ENCODE measurements at regions not wholly inside any gene's neighbourhood (a gene's known extent, or its start where the extent isn't known, plus 50 kb on each side); places are given as distances from the start of the nearest gene placed in this dataset.
"Not testable (repeated sequence)": the region's sequence is repeated elsewhere in the genome, so short reads cannot be mapped to it uniquely, and the experiment has no call there.

DNA sequence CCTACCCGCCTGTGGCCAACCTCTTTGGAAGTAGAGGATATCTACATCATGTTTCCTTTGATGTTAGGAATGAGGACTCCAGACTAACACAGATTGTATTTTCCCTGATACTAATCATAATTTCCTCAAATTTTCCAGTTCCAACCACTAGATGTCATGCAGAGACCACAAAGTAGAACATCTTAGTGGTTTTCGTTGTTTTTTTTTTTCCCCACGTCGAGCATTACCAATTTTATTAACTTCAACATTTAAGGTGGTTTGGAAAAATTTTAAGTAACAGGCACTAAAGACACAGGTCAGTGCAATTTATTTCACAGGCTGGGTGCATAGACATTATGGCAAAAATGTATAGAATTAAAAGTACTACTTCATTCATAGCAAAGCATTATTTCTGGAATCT is 280.1 kb downstream of the ANKRD30B start:
- H3K4me1 ChIP-seq (ENCODE audit: control insufficient read depth, insufficient read depth, low read length); H2BK15ac ChIP-seq (ENCODE audit: low read depth, low read length); CTCF ChIA-PET; H3K36me3 ChIP-seq (ENCODE audit: control insufficient read depth, insufficient read depth, low read length); H3K56ac ChIP-seq (ENCODE audit: extremely low read depth, insufficient read depth, low read length); H3K4ac ChIP-seq (ENCODE audit: low read depth, low read length); in situ Hi-C loops (cut with MboI; ENCODE audit: low sequenced_read_pairs); H3K4me3 ChIP-seq (ENCODE audit: insufficient read depth, low read depth, low read length); H2AK9ac ChIP-seq (replicated peaks; ENCODE audit: low read depth, low read length, poor library complexity); H3K79me1 ChIP-seq (ENCODE audit: low read depth in 1 of 2, low read length in 2 of 2); H2BK5ac ChIP-seq (ENCODE audit: low read depth, low read length, poor library complexity, severe bottlenecking); H3K18ac ChIP-seq (ENCODE audit: low read depth, low read length); H3K9me1 ChIP-seq (ENCODE audit: insufficient read depth, low read length); DNase-seq; H3K27ac ChIP-seq (ENCODE audit: insufficient read depth, low read length); POLR2A ChIA-PET (ENCODE audit: unreplicated experiment); ATAC-seq (ENCODE audit: low read depth); H3K14ac ChIP-seq (replicated peaks; ENCODE audit: low read depth, low read length); H3K9me3 ChIP-seq (ENCODE audit: control insufficient read depth, insufficient read depth, low read length); BruUV-seq (replicated peaks); H4K8ac ChIP-seq (ENCODE audit: low read depth in 2 of 2, low read length in 2 of 2); H3K4me2 ChIP-seq (ENCODE audit: low read depth, low read length); H2AK5ac ChIP-seq (ENCODE audit: low read depth, low read length); H2BK20ac ChIP-seq (ENCODE audit: low read depth, low read length); H3K27me3 ChIP-seq (ENCODE audit: control insufficient read depth, insufficient read depth, low read length); intact Hi-C loops (cut with micrococcal nuclease); H4K20me1 ChIP-seq (ENCODE audit: insufficient read depth, low read length); H2AFZ ChIP-seq (replicated peaks; ENCODE audit: low read length, poor library complexity); H4K5ac ChIP-seq (ENCODE audit: low read depth, low read length); H3K23ac ChIP-seq (ENCODE audit: low read depth, low read length); H3K9ac ChIP-seq (ENCODE audit: low read depth, low read length); H4K91ac ChIP-seq (ENCODE audit: insufficient read depth, low read depth, low read length); H2BK120ac ChIP-seq (ENCODE audit: low read depth, low read length); dilution Hi-C loops (cut with HindIII; ENCODE audit: low sequenced_read_pairs, unreplicated experiment): not testable (repeated sequence)
- no CpG with 5 or more reads among the region's 4 CpGs for whole genome bisulfite sequencing, 2 experiments (ENCODE audit: extremely low coverage in 2 of 2, insufficient read length in 1 of 2)

DNA sequence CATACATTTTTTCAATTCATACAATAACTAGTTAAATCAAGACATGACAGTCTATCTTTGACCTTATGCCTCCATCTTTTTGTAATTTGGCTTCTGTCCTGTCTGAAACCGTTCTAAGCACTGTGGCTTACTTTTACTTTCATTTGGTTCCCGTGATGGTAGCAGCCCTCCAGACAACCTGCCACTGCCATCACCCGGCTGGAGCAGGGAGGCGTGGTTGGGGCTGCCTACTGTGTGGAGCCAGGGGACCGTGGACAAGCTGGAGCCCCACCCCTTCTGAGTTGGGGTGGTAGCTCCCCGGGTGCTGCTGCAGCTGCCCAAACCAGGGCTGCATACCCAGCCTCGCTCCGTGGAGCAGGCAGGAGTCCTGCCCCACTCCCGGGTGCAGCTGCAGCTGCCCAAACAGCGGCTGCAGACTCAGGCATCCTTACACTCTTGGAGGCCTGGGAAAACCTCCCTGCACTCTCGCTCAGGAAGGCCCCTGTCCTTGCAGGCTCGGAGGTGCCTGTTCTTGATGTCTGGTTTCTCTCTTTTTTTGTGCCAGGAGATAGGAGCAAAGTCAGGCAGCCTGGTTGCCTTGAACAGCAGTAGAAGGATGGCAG is 312.4 kb downstream of the ANKRD30B start:
- BruUV-seq (replicated peaks); H3K36me3 ChIP-seq (ENCODE audit: control insufficient read depth, insufficient read depth, low read length); ATAC-seq (ENCODE audit: low read depth); H3K56ac ChIP-seq (ENCODE audit: extremely low read depth, insufficient read depth, low read length); in situ Hi-C loops (cut with MboI; ENCODE audit: low sequenced_read_pairs); H4K20me1 ChIP-seq (ENCODE audit: insufficient read depth, low read length); H3K4ac ChIP-seq (ENCODE audit: low read depth, low read length); H3K4me1 ChIP-seq (ENCODE audit: control insufficient read depth, insufficient read depth, low read length); H2BK20ac ChIP-seq (ENCODE audit: low read depth, low read length); H3K27me3 ChIP-seq (ENCODE audit: control insufficient read depth, insufficient read depth, low read length); H2AK5ac ChIP-seq (ENCODE audit: low read depth, low read length); DNase-seq; H2AK9ac ChIP-seq (replicated peaks; ENCODE audit: low read depth, low read length, poor library complexity); H2BK15ac ChIP-seq (ENCODE audit: low read depth, low read length); H3K27ac ChIP-seq (ENCODE audit: insufficient read depth, low read length); CTCF ChIA-PET; H3K4me3 ChIP-seq (ENCODE audit: insufficient read depth, low read depth, low read length); H3K79me1 ChIP-seq (ENCODE audit: low read depth in 1 of 2, low read length in 2 of 2); H3K23ac ChIP-seq (ENCODE audit: low read depth, low read length); H2BK120ac ChIP-seq (ENCODE audit: low read depth, low read length); POLR2A ChIA-PET (ENCODE audit: unreplicated experiment); H3K14ac ChIP-seq (replicated peaks; ENCODE audit: low read depth, low read length); H2BK5ac ChIP-seq (ENCODE audit: low read depth, low read length, poor library complexity, severe bottlenecking); dilution Hi-C loops (cut with HindIII; ENCODE audit: low sequenced_read_pairs, unreplicated experiment); H4K5ac ChIP-seq (ENCODE audit: low read depth, low read length); H3K9ac ChIP-seq (ENCODE audit: low read depth, low read length); H4K8ac ChIP-seq (ENCODE audit: low read depth in 2 of 2, low read length in 2 of 2); H2AFZ ChIP-seq (replicated peaks; ENCODE audit: low read length, poor library complexity); H3K18ac ChIP-seq (ENCODE audit: low read depth, low read length); H3K9me3 ChIP-seq (ENCODE audit: control insufficient read depth, insufficient read depth, low read length); H3K9me1 ChIP-seq (ENCODE audit: insufficient read depth, low read length); intact Hi-C loops (cut with micrococcal nuclease); H3K4me2 ChIP-seq (ENCODE audit: low read depth, low read length); H4K91ac ChIP-seq (ENCODE audit: insufficient read depth, low read depth, low read length): not testable (repeated sequence)
- WGBS, 2 experiments (ENCODE audit: extremely low coverage in 2 of 2, insufficient read length in 1 of 2): no CpG with 5 or more reads among the region's 12 CpGs
